ENCODE measurements at regions not wholly inside any gene's neighbourhood (a gene's known extent, or its start where the extent isn't known, plus 50 kb on each side); places are given as distances from the start of the nearest gene placed in this dataset.

DNA sequence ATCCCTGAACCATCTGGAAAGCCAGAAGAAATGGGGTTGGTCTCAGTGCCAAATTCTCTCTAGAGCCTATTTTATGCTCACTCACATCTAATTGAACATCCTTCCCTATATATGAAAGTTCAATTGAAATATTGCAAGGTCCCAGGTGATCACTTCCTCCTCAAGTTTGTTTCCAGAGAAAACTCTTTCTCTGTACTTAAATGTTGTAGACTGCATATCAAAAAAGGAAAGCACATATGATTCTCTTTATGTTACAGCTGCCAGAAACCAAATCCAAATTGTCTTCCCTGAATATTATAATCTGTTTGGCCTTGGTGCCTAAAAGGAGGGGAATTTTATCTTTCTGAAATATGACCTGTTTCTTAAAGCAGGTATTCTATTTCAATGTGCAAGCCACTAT is 93.3 kb downstream of the SHOX2 start:
- no peak for TF ChIP-seq POLR2A (IDR thresholded peaks at IDR 0.05; ENCODE audit: low read depth, low read length)
- no peak for TF ChIP-seq TAF1 (IDR thresholded peaks at IDR 0.05; ENCODE audit: low read depth, low read length)
- TF ChIP-seq POLR2AphosphoS5 (IDR thresholded peaks at IDR 0.05; ENCODE audit: low read depth, low read length) = no peak
- no peak for TF ChIP-seq SPI1 (IDR thresholded peaks at IDR 0.05; ENCODE audit: low read depth, low read length)

All from GM12891 (cell line).